ENCODE measurements at regions not wholly inside any gene's neighbourhood (a gene's known extent, or its start where the extent isn't known, plus 50 kb on each side); places are given as distances from the start of the nearest gene placed in this dataset.

GRCh38 chr15:69951256-69951897, 146.3 kb downstream of the TLE3 start:
- H3K9me3 ChIP-seq (ENCODE audit: control insufficient read depth, low read depth, low read length) = no peaks in the 10 kb centered on the region
- no peak overlapping the region for H3K9ac ChIP-seq (ENCODE audit: control insufficient read depth, extremely low read depth, insufficient read depth, low read length)
- no peaks in the 10 kb centered on the region for H3K36me3 ChIP-seq (ENCODE audit: control insufficient read depth in 2 of 2, extremely low read depth in 1 of 2, insufficient read depth in 2 of 2, low read length in 2 of 2)
- no peaks in the 10 kb centered on the region for H3K9me1 ChIP-seq (ENCODE audit: control insufficient read depth, extremely low read depth, insufficient read depth, low read length)
- DNase-seq (ENCODE audit: low read depth, low spot score) (no peak), FAIRE-seq (no peak)
- no peaks in the 10 kb centered on the region for H3K79me2 ChIP-seq (ENCODE audit: control insufficient read depth, insufficient read depth, low read length)
- no peak overlapping the region for H3K4me3 ChIP-seq (ENCODE audit: control insufficient read depth in 2 of 3, extremely low read depth in 1 of 3, insufficient read depth in 2 of 3, low read depth in 1 of 3, low read length in 3 of 3)
- H3K27ac ChIP-seq (ENCODE audit: control insufficient read depth, insufficient read depth, low read length) = no peak overlapping the region
- peaks cover 23% of the 10 kb centered on the region for H3K27me3 ChIP-seq (ENCODE audit: control insufficient read depth, extremely low read depth, insufficient read depth, low read length)
- H3K4me2 ChIP-seq (ENCODE audit: control insufficient read depth, extremely low read depth, insufficient read depth, low read depth, low read length) = no peak overlapping the region
- no peaks in the 10 kb centered on the region for H3K4me1 ChIP-seq (ENCODE audit: control insufficient read depth, extremely low read depth, insufficient read depth, low read length)
- dilution Hi-C loops (cut with MboI; ENCODE audit: extremely low pct_ligation_motif_present, low sequenced_read_pairs) = no loop called here
- no peaks in the 10 kb centered on the region for H4K20me1 ChIP-seq (ENCODE audit: control insufficient read depth, extremely low read depth, insufficient read depth, low read length)
- H2AFZ ChIP-seq (ENCODE audit: control insufficient read depth, low read length) = no peak overlapping the region
- TF ChIP-seq EZH2 (IDR thresholded peaks at IDR 0.05; ENCODE audit: low read length) = no peak
- no peak for TF ChIP-seq CTCF (optimal IDR thresholded peaks at IDR 0.05 in 1 of 3, IDR thresholded peaks at IDR 0.05 in 1 of 3, conservative IDR thresholded peaks at IDR 0.05 in 1 of 3; ENCODE audit: extremely low read depth in 1 of 3, insufficient read depth in 2 of 3, low read length in 3 of 3)

- FAIRE-seq (no peak), DNase-seq (ENCODE audit: low read depth, low spot score) (no peak)
- no peaks in the 10 kb centered on the region for H3K79me2 ChIP-seq (ENCODE audit: control insufficient read depth, insufficient read depth, low read length)
- no peak overlapping the region for H3K4me2 ChIP-seq (ENCODE audit: control insufficient read depth, extremely low read depth, insufficient read depth, low read depth, low read length)
- H4K20me1 ChIP-seq (ENCODE audit: control insufficient read depth, extremely low read depth, insufficient read depth, low read length) = no peaks in the 10 kb centered on the region
- H3K4me3 ChIP-seq (ENCODE audit: control insufficient read depth in 2 of 3, extremely low read depth in 1 of 3, insufficient read depth in 2 of 3, low read depth in 1 of 3, low read length in 3 of 3) = no peak overlapping the region
- dilution Hi-C loops (cut with MboI; ENCODE audit: extremely low pct_ligation_motif_present, low sequenced_read_pairs) = no loop called here
- H3K27me3 ChIP-seq (ENCODE audit: control insufficient read depth, extremely low read depth, insufficient read depth, low read length) = peaks cover 25% of the 10 kb centered on the region
- no peaks in the 10 kb centered on the region for H3K36me3 ChIP-seq (ENCODE audit: control insufficient read depth in 2 of 2, extremely low read depth in 1 of 2, insufficient read depth in 2 of 2, low read length in 2 of 2)
- no peak for TF ChIP-seq CTCF (optimal IDR thresholded peaks at IDR 0.05 in 1 of 3, IDR thresholded peaks at IDR 0.05 in 1 of 3, conservative IDR thresholded peaks at IDR 0.05 in 1 of 3; ENCODE audit: extremely low read depth in 1 of 3, insufficient read depth in 2 of 3, low read length in 3 of 3)
- TF ChIP-seq EZH2 (IDR thresholded peaks at IDR 0.05; ENCODE audit: low read length) = no peak
- no peak overlapping the region for H3K27ac ChIP-seq (ENCODE audit: control insufficient read depth, insufficient read depth, low read length)
- H3K9me1 ChIP-seq (ENCODE audit: control insufficient read depth, extremely low read depth, insufficient read depth, low read length) = no peaks in the 10 kb centered on the region
- no peaks in the 10 kb centered on the region for H3K4me1 ChIP-seq (ENCODE audit: control insufficient read depth, extremely low read depth, insufficient read depth, low read length)
- no peaks in the 10 kb centered on the region for H3K9me3 ChIP-seq (ENCODE audit: control insufficient read depth, low read depth, low read length)
- H3K9ac ChIP-seq (ENCODE audit: control insufficient read depth, extremely low read depth, insufficient read depth, low read length) = no peak overlapping the region
- H2AFZ ChIP-seq (ENCODE audit: control insufficient read depth, low read length) = no peak overlapping the region
Observed at GRCh38 chr15:69951898-69952555, 145.7 kb downstream of the TLE3 start.

Data from keratinocyte (primary cell).